K562 (cell line): ENCODE measurements at regions not wholly inside any gene's neighbourhood (a gene's known extent, or its start where the extent isn't known, plus 50 kb on each side); places are given as distances from the start of the nearest gene placed in this dataset.

ENCODE experiments used
- CTCF ChIP-seq, 3 experiments: IDR thresholded peaks in 2 of 3; conservative IDR thresholded peaks in 1 of 3; 2 replicates each; pipeline ENCODE4 v1.5.1; 2011 to 2012; ENCODE audit warnings: low read length in 3 of 3, mild to moderate bottlenecking in 3 of 3, control low read depth in 2 of 3, improper control_type of control experiment in 1 of 3, inconsistent platforms in 1 of 3, low read depth in 1 of 3, mixed read lengths in 1 of 3, moderate library complexity in 1 of 3; ENCODE audit not compliant: insufficient read depth in 2 of 3
- E4F1 ChIP-seq: fragments of 250-450 bp; sonication (Bioruptor Pico); IDR thresholded peaks from 2 replicates; pipeline ENCODE4 v1.5.0; 2021; ENCODE audit warnings: mild to moderate bottlenecking, borderline replicate concordance
- ESRRA ChIP-seq: fragments of 450-650 bp; IDR thresholded peaks from 2 replicates; pipeline ENCODE4 v1.6.1; 2014; ENCODE audit warnings: low read depth, mild to moderate bottlenecking, moderate library complexity, borderline replicate concordance
- GABPA ChIP-seq: fragments of 200-800 bp; sonication (Bioruptor generic); conservative IDR thresholded peaks from 2 replicates; pipeline ENCODE4 v1.6.1; 2016; ENCODE audit warnings: low read depth, missing genetic modification characterization, missing compliant biosample characterization
- ZBTB26 ChIP-seq: fragments of 450-650 bp; formaldehyde crosslinking; IDR thresholded peaks from 2 replicates; pipeline ENCODE4 v1.4.0; 2022; ENCODE audit warnings: missing genetic modification characterization
- ZBTB40 ChIP-seq, 2 experiments: fragments of 450-650 bp in 1 of 2; sonication (generic) in 1 of 2; formaldehyde crosslinking in 1 of 2; IDR thresholded peaks; 2 replicates each; pipeline versions ENCODE4 v1.7.1 to v1.9.0; 2016 to 2022; ENCODE audit warnings: inconsistent platforms in 1 of 2, mild to moderate bottlenecking in 1 of 2, missing genetic modification reagents in 1 of 2
- ZFP1 ChIP-seq: fragments of 450-650 bp; formaldehyde crosslinking; IDR thresholded peaks from 2 replicates; pipeline ENCODE4 v1.4.0; 2020; ENCODE audit warnings: mild to moderate bottlenecking, mixed read lengths
- ZFX ChIP-seq: sonication (generic); formaldehyde crosslinking; IDR thresholded peaks from 2 replicates; pipeline ENCODE4 v1.8.0; 2022; ENCODE audit warnings: mild to moderate bottlenecking, missing genetic modification reagents, moderate library complexity
- ZNF609 ChIP-seq: sonication (generic); formaldehyde crosslinking; IDR thresholded peaks from 2 replicates; pipeline ENCODE4 v1.8.1; 2023; ENCODE audit warnings: missing genetic modification reagents, mild to moderate bottlenecking, borderline replicate concordance
- ZNF766 ChIP-seq: fragments of 200-800 bp; sonication (Bioruptor generic); conservative IDR thresholded peaks from 2 replicates; pipeline ENCODE4 v1.6.1; 2016; ENCODE audit warnings: missing genetic modification characterization, missing compliant biosample characterization

- TF ChIP-seq GABPA (no peak), E4F1 (CRISPR knock-in tag) (no peak), ZFX (CRISPR knock-in tag) (no peak), ZBTB40 (IDR thresholded peaks at IDR 0.05) (no peak), ZBTB40 (CRISPR knock-in tag; IDR thresholded peaks at IDR 0.05) (no peak), CTCF (IDR thresholded peaks at IDR 0.05 in 2 of 3, conservative IDR thresholded peaks at IDR 0.05 in 1 of 3; ENCODE audit: insufficient read depth in 2 of 3, low read depth in 1 of 3, low read length in 3 of 3) (no peak), ZBTB26 (CRISPR knock-in tag) (no peak), ZNF766 (CRISPR knock-in tag) (no peak), ESRRA (no peak), ZFP1 (CRISPR knock-in tag) (no peak), ZNF609 (CRISPR knock-in tag) (no peak)
These were observed 529.7 kb upstream of the FANCL start for GRCh38 chr2:58770846-58771245.
